22Rv1 (cell line): ENCODE measurements at regions not wholly inside any gene's neighbourhood (a gene's known extent, or its start where the extent isn't known, plus 50 kb on each side); places are given as distances from the start of the nearest gene placed in this dataset.

ENCODE experiments used
- H3K27ac ChIP-seq: fragments of 450-650 bp; 2 replicates; pipeline ENCODE4 v1.5.1; 2017
- CTCF ChIP-seq: fragments of 450-650 bp; IDR thresholded peaks from 2 replicates; pipeline ENCODE4 v1.5.1; 2017; ENCODE audit warnings: mild to moderate bottlenecking
- ZFX ChIP-seq: fragments of 450-650 bp; IDR thresholded peaks from 2 replicates; pipeline ENCODE4 v1.6.1; 2017; ENCODE audit warnings: antibody characterized with exemption, borderline replicate concordance

GRCh38 chr11:26032241-26032640 lies 299.7 kb upstream of the ANO3 start:
- no peak for TF ChIP-seq CTCF
- TF ChIP-seq ZFX: no peak
- no peak overlapping the region for H3K27ac ChIP-seq

GRCh38 chr11:26035696-26036095 lies 296.2 kb upstream of the ANO3 start:
- H3K27ac ChIP-seq: no peak overlapping the region
- TF ChIP-seq CTCF (no peak), ZFX (no peak)

GRCh38 chr11:26037716-26038115 lies 294.2 kb upstream of the ANO3 start:
- no peak overlapping the region for H3K27ac ChIP-seq
- TF ChIP-seq CTCF (no peak), ZFX (no peak)

GRCh38 chr11:26040339-26040738 lies 291.6 kb upstream of the ANO3 start:
- TF ChIP-seq CTCF (no peak), ZFX (no peak)
- no peak overlapping the region for H3K27ac ChIP-seq

- TF ChIP-seq CTCF: no peak
- TF ChIP-seq ZFX: no peak
- H3K27ac ChIP-seq: no peak overlapping the region
These were observed 289.8 kb upstream of the ANO3 start for GRCh38 chr11:26042113-26042512.

GRCh38 chr11:26043665-26044064 lies 288.3 kb upstream of the ANO3 start:
- TF ChIP-seq CTCF (no peak), ZFX (no peak)
- no peak overlapping the region for H3K27ac ChIP-seq

GRCh38 chr11:26044389-26044788 lies 287.5 kb upstream of the ANO3 start:
- H3K27ac ChIP-seq: no peak overlapping the region
- TF ChIP-seq ZFX (no peak), CTCF (no peak)
